ENCODE measurements at regions not wholly inside any gene's neighbourhood (a gene's known extent, or its start where the extent isn't known, plus 50 kb on each side); places are given as distances from the start of the nearest gene placed in this dataset.

DNA sequence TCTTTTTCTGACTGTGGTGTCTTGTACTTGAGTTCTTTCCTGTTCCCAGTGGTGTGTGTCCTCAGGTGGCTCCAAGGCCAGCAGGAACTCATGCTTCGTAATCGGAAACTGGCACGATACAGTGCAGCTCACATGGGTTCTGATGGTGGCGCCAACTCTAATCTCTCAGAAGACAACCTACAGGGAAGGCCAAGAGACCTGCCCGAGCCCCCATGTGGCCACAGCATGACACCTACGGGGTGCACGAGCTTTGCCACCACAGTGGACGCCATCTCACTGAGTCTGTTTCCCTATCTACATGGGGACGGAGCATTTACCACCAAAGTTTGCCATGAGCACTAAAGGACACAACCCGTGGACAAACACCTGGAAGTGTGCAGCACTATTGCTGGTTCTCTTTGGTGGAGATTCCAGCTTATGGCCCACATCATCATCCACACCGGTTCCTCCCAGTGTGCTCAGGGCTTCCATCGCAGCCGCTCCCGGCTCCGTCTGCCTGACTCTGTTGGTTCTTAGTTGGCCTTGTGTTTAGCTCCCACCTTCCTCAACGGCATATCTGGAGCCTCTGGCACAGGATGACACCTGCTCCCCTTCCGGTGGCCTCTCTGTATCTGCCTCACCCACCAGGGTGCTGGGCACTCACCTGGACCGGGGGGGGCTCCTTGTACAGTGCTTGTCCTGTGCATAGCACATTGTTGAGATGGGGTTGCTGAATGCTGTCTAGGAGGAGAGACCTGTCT, 586.6 kb upstream of the MKI67 start (continued):
- TF ChIP-seq CBFA2T2 (conservative IDR thresholded peaks at IDR 0.05) = no peak
- no peak for TF ChIP-seq TSC22D4 (tag; IDR thresholded peaks at IDR 0.05)
- TF ChIP-seq U2AF2 (optimal IDR thresholded peaks at IDR 0.05; ENCODE audit: low read depth, low read length) = no peak
- no peak for TF ChIP-seq FOXP1 (CRISPR knock-in tag; IDR thresholded peaks at IDR 0.05)
- TF ChIP-seq, protein P1, sequence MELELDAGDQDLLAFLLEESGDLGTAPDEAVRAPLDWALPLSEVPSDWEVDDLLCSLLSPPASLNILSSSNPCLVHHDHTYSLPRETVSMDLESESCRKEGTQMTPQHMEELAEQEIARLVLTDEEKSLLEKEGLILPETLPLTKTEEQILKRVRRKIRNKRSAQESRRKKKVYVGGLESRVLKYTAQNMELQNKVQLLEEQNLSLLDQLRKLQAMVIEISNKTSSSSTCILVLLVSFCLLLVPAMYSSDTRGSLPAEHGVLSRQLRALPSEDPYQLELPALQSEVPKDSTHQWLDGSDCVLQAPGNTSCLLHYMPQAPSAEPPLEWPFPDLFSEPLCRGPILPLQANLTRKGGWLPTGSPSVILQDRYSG (tag; conservative IDR thresholded peaks at IDR 0.05; ENCODE audit: low read depth) = no peak
- TF ChIP-seq, protein P2, sequence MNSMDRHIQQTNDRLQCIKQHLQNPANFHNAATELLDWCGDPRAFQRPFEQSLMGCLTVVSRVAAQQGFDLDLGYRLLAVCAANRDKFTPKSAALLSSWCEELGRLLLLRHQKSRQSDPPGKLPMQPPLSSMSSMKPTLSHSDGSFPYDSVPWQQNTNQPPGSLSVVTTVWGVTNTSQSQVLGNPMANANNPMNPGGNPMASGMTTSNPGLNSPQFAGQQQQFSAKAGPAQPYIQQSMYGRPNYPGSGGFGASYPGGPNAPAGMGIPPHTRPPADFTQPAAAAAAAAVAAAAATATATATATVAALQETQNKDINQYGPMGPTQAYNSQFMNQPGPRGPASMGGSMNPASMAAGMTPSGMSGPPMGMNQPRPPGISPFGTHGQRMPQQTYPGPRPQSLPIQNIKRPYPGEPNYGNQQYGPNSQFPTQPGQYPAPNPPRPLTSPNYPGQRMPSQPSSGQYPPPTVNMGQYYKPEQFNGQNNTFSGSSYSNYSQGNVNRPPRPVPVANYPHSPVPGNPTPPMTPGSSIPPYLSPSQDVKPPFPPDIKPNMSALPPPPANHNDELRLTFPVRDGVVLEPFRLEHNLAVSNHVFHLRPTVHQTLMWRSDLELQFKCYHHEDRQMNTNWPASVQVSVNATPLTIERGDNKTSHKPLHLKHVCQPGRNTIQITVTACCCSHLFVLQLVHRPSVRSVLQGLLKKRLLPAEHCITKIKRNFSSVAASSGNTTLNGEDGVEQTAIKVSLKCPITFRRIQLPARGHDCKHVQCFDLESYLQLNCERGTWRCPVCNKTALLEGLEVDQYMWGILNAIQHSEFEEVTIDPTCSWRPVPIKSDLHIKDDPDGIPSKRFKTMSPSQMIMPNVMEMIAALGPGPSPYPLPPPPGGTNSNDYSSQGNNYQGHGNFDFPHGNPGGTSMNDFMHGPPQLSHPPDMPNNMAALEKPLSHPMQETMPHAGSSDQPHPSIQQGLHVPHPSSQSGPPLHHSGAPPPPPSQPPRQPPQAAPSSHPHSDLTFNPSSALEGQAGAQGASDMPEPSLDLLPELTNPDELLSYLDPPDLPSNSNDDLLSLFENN (IDR thresholded peaks at IDR 0.05; ENCODE audit: low read depth in 2 of 2, low read length in 2 of 2) = no peak
- TF ChIP-seq NKRF (IDR thresholded peaks at IDR 0.05; ENCODE audit: borderline replicate concordance) = no peak
- TF ChIP-seq CCNT2 (IDR thresholded peaks at IDR 0.05; ENCODE audit: borderline replicate concordance, extremely low read depth, insufficient read length, low read depth, low read length) = no peak
- no peak for TF ChIP-seq ZNF57 (CRISPR knock-in tag; IDR thresholded peaks at IDR 0.05)

Data from K562 (cell line).